Muscle of arm (tissue), 1 donor: ENCODE measurements at regions not wholly inside any gene's neighbourhood (a gene's known extent, or its start where the extent isn't known, plus 50 kb on each side); places are given as distances from the start of the nearest gene placed in this dataset.
"Not testable (repeated sequence)": the region's sequence is repeated elsewhere in the genome, so short reads cannot be mapped to it uniquely, and the experiment has no call there.

Source experiments
- DNase-seq: peaks from one replicate; pipeline ENCODE4 v3.0.0-alpha.2; 2013

- DNase-seq, result no peak
These were observed 88.5 kb upstream of the NFASC start for GRCh38 chr1:204782118-204782700.

GRCh38 chr1:204785023-204785422, 85.6 kb upstream of the NFASC start:
- DNase-seq, result not testable (repeated sequence)

GRCh38 chr1:204788470-204788869, 82.2 kb upstream of the NFASC start:
- DNase-seq, result no peak

- DNase-seq, result peak; percentile 20
These were observed 79.0 kb upstream of the NFASC start for GRCh38 chr1:204791453-204792353.

DNA sequence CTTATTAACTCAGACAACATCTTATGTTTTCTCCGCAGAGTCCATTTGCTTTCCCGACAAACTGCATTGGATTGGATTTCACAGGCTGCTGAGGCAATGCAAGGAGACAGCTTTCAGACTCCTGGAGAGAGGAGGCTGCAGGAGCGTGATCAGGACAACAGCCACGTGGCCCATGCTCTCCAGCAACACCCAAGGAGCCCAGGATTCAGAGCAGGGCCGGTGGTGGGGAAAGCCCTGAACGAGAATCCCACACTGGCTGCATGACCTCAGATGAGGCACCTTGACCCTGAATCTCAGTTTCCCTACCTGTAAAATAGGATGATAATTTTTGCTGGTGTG, 78.3 kb upstream of the NFASC start:
- no peak for DNase-seq

DNA sequence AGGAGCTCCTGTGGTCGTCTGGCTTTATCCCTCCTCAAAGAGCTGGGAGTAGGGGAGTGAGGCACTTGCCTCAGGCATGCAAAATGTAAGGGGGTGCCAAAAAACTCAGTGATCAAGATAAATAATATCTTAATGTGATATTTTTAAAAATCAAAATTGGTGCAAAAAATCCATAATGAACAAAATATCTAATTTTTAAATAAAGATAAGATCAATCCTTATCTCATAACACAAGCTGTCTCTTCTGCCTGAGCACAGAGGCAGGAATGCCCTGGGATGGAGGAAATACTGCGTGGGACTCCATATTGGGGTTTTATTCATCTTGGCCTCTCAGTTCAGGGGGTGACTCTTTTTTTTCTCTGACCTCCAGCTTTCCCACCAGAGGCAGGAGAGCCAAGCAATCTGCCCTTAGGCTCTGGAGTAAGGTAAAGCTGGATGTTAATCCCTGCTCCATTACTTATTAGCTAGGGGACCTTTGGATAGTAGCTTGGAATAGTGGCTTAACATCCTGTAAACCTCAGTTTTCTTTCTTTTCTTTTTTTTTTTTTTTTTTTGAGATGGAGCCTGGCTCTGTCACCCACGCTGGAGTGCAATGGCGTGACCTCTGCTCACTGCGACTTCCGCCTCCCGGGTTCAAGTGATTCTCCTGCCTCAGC, 77.3 kb upstream of the NFASC start:
- no peak for DNase-seq

GRCh38 chr1:204796886-204797285, 73.8 kb upstream of the NFASC start:
- not testable (repeated sequence) for DNase-seq

GRCh38 chr1:204797401-204797800, 73.3 kb upstream of the NFASC start:
- DNase-seq, result no peak

- no peak for DNase-seq
These were observed 71.0 kb upstream of the NFASC start for GRCh38 chr1:204799630-204800029.

GRCh38 chr1:204801211-204801610, 69.5 kb upstream of the NFASC start:
- DNase-seq, result no peak

DNA sequence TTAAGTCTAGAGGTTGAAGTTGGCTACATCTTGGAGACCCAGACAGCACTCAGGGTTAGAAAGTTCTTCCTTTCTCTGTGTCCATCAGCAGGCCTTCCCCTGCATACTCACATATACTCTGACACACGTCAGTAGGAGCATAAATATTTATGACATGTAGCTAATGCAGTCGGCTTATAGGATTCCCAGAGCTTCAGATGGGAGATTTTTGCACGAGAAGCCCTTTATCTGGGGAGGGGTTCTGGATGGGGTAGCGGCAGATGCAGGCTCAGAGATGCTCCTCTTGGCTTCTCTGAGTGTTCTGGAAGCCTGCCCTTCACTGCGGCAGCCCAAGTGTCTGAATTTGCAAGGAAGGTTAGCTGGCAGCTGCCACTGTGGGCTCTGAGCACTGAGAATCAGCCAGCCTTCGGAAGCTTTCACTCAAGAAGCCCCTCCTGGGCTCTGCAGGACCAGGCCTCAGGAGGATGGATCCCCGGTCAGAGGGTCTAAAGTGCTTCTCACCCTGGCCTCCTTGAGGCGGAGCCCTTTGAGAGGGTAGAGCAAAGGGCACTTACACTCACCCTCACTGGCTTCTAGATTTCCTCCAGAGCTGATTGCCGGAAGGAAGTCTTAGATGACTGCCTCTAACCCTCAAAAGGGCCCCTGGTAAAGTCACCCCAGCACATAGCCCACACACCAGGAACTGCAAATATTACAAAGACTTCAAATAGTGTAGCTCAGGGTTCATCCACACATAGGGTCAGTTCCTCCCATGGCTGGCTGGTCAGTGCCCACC, 68.1 kb upstream of the NFASC start:
- DNase-seq, result no peak

GRCh38 chr1:204803607-204804006, 67.1 kb upstream of the NFASC start:
- DNase-seq, result no peak

DNA sequence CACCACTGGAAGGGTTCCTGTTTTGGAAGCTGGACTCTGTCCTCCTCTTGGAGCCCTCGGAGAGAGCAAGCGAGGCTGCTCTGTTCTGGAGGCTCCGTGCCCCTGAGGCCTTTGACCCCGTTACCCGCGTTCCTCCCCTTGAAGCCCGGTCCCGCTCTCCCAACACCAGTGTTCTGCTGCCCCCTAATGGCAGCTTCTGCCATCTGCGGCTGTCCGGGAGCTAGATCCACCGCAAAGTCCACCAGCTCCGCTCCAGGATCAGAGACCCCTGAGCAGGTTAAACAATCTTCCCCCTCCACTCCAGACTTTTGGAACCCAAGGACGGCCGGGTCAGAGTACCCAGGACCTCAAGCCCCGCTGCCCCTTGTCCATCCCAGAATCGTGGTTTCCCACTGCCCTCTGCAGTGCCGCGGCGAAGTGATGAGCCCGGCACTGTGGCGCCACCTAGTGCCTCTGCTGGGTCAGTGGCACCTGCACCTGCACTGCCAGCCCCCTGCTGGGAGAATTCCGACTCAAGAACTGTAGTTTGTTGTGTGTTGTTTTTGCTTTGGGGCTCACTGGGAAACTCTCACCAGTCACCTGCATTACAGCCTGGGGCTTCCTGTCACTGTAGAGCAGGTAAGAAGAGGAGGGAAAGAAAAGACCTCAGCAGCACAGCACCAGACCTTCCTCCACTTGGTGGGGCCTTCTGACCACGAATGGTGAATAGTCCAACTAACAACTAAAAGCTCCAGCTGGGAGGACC, 63.5 kb upstream of the NFASC start:
- DNase-seq, result peak; percentile 80

GRCh38 chr1:204809488-204809887, 61.2 kb upstream of the NFASC start:
- DNase-seq, result no peak

GRCh38 chr1:204812842-204813241, 57.8 kb upstream of the NFASC start:
- no peak for DNase-seq

- DNase-seq, result no peak
These were observed 57.1 kb upstream of the NFASC start for GRCh38 chr1:204813522-204813921.

GRCh38 chr1:204814166-204814884, 56.3 kb upstream of the NFASC start:
- DNase-seq, result no peak

DNA sequence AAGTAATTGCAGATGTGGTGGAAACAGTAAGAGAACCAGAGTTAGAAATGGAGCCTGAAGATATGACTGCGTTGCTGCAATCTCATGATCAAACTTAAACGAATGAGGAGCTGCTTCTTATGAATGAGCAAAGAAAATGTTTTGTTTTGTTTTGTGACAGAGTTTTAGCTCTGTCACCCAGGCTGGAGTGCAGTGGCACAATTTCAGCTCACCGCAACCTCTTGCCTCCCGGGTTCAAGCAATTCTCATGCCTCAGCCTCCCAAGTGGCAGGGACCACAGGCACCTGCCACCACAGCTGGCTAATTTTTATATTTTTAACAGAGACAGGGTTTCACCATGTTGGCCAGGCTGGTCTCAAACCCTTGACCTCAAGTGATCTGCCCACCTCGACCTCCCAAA, 53.3 kb upstream of the NFASC start:
- no peak for DNase-seq

GRCh38 chr1:204818998-204819397, 51.7 kb upstream of the NFASC start:
- no peak for DNase-seq

DNA sequence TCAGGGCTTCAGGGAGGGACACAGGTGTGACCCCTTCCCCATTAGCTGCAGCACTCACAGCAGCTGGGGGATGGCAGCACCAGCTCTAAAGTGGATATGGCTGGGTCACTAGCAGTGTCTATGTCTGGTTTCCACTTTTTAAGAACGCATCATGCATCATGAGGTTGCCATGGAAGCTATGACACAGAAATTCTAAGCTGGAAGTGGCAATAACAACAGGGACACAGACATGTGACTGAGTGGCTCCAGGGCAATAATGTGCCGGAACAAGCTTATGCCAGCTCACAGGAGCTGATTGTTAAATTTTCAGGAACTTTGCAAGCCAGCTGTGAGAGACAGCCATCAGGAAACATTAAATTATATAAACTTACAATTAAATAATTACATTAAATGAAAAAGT, 51.2 kb upstream of the NFASC start:
- no peak for DNase-seq
